CD4-positive, alpha-beta T cell (primary cell): ENCODE measurements at regions not wholly inside any gene's neighbourhood (a gene's known extent, or its start where the extent isn't known, plus 50 kb on each side); places are given as distances from the start of the nearest gene placed in this dataset.

ENCODE experiments used
- ATAC-seq: fragments of 200-7000 bp; cut with Tn5 transposase; one replicate; pipeline ENCODE4 v1.10.0; 2022; ENCODE audit warnings: mild to moderate bottlenecking; ENCODE audit not compliant: poor library complexity
- CTCF ChIA-PET: fragments of 350-600 bp; sonication (Branson Sonifier 250); formaldehyde crosslinking; loops from one replicate; lab custom pipeline; 2021; ENCODE audit warnings: antibody characterized with exemption, inconsistent platforms; lab: Charles Lee
- POLR2A ChIA-PET: fragments of 350-600 bp; sonication (Branson Sonifier 250); formaldehyde crosslinking; loops from one replicate; lab custom pipeline; 2021; ENCODE audit warnings: antibody characterized with exemption, inconsistent platforms; lab: Charles Lee
- DNase-seq, 14 experiments: peaks; one replicate each; pipeline ENCODE4 v3.0.0-alpha.2; 2013 to 2020; ENCODE audit warnings: mixed read lengths in 2 of 14
- H3K27ac ChIP-seq, 2 donors: one replicate each; pipeline versions ENCODE4 v1.5.1 to v1.7.0; 2013; ENCODE audit warnings: low read length in 2 of 2, low read depth in 1 of 2, mild to moderate bottlenecking in 1 of 2
- H3K27me3 ChIP-seq, 2 experiments: 1 replicate in 1 of 2; 2 replicates in 1 of 2; pipeline versions ENCODE4 v1.6.1 to v1.7.0; 2013; ENCODE audit warnings: low read length in 2 of 2, control low read depth in 1 of 2, mild to moderate bottlenecking in 1 of 2, moderate library complexity in 1 of 2; ENCODE audit not compliant: insufficient read depth in 2 of 2, control insufficient read depth in 1 of 2
- H3K36me3 ChIP-seq: one replicate; pipeline ENCODE4 v1.6.1; 2013; ENCODE audit warnings: low read length, control low read depth; ENCODE audit not compliant: insufficient read depth
- H3K4me1 ChIP-seq: one replicate; pipeline ENCODE4 v1.6.1; 2013; ENCODE audit warnings: low read length, control low read depth; ENCODE audit not compliant: insufficient read depth
- H3K4me3 ChIP-seq: one replicate; pipeline ENCODE4 v1.5.1; 2013; ENCODE audit warnings: mild to moderate bottlenecking, low read length, moderate library complexity
- H3K9me3 ChIP-seq, 2 experiments: 1 replicate in 1 of 2; 2 replicates in 1 of 2; pipeline versions ENCODE4 v1.6.1 to v1.7.0; 2013; ENCODE audit warnings: low read length in 2 of 2, mild to moderate bottlenecking in 2 of 2, control low read depth in 1 of 2, moderate library complexity in 1 of 2; ENCODE audit not compliant: control insufficient read depth in 1 of 2, insufficient read depth in 1 of 2
- H3K27ac Mint-ChIP-seq: one replicate; pipeline ENCODE4 v1.8.0; 2020; ENCODE audit warnings: mixed read lengths
- H3K27me3 Mint-ChIP-seq: one replicate; pipeline ENCODE4 v1.8.0; 2021; ENCODE audit warnings: mixed read lengths
- H3K36me3 Mint-ChIP-seq: one replicate; pipeline ENCODE4 v1.8.0; 2021; ENCODE audit warnings: low read depth, mixed read lengths
- H3K4me1 Mint-ChIP-seq: one replicate; pipeline ENCODE4 v1.8.0; 2021; ENCODE audit warnings: low read depth, mixed read lengths
- H3K4me3 Mint-ChIP-seq: one replicate; pipeline ENCODE4 v1.8.0; 2020; ENCODE audit warnings: mild to moderate bottlenecking, mixed read lengths
- H3K9me3 Mint-ChIP-seq: one replicate; pipeline ENCODE4 v1.8.0; 2020; ENCODE audit warnings: mixed read lengths
- intact Hi-C, 2 experiments: fragments of 100-400 bp; cut with DNase I in 1 of 2; cut with micrococcal nuclease in 1 of 2; formaldehyde crosslinking; loops; one replicate each; pipeline versions ENCODE4 v1.15.1 to v1.9.0; 2023 to 2025; cut with DNase I, micrococcal nuclease
- TF ChIP-seq, protein P1 (sequence below): fragments of 200-600 bp; IDR thresholded peaks from one replicate; pipeline ENCODE4 v1.8.0; 2022; ENCODE audit warnings: antibody characterized with exemption, mild to moderate bottlenecking

DNA sequence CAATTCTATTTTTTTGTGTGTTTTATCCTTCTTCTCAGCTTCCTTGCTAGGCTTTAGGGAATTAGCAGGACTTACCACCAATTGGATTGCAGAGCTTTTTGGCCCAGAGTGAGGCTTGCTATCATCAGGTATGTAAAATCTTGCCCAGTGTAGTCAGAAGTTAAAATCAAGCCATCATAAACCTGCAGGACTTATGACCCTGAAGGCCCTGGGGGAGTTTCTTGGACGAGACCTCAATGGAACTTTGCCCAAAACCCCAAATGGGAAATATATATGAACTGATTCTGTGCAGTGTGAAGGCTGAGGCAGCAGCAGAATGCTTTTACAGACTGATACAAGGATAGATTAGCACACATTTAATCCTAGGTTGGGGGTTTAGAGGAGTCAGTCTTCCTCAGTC lies 287.0 kb downstream of the SH3GL2 start:
- no peaks in the 10 kb centered on the region for H3K36me3 Mint-ChIP-seq
- H3K36me3 ChIP-seq: no peaks in the 10 kb centered on the region
- intact Hi-C loops: no loop called here
- ChIA-PET POLR2A (no interaction called here), CTCF (no interaction called here)
- no peak overlapping the region for H3K4me3 ChIP-seq
- H3K4me1 Mint-ChIP-seq: no peaks in the 10 kb centered on the region
- no peaks in the 10 kb centered on the region for H3K27me3 Mint-ChIP-seq
- H3K27me3 ChIP-seq: no peaks in the 10 kb centered on the region
- H3K4me1 ChIP-seq: no peaks in the 10 kb centered on the region
- no peaks in the 10 kb centered on the region for H3K9me3 ChIP-seq
- TF ChIP-seq, protein P1, sequence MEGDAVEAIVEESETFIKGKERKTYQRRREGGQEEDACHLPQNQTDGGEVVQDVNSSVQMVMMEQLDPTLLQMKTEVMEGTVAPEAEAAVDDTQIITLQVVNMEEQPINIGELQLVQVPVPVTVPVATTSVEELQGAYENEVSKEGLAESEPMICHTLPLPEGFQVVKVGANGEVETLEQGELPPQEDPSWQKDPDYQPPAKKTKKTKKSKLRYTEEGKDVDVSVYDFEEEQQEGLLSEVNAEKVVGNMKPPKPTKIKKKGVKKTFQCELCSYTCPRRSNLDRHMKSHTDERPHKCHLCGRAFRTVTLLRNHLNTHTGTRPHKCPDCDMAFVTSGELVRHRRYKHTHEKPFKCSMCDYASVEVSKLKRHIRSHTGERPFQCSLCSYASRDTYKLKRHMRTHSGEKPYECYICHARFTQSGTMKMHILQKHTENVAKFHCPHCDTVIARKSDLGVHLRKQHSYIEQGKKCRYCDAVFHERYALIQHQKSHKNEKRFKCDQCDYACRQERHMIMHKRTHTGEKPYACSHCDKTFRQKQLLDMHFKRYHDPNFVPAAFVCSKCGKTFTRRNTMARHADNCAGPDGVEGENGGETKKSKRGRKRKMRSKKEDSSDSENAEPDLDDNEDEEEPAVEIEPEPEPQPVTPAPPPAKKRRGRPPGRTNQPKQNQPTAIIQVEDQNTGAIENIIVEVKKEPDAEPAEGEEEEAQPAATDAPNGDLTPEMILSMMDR: no peak
- no peak for ATAC-seq
- no peak overlapping the region for H3K27ac Mint-ChIP-seq
- H3K27ac ChIP-seq: no peak overlapping the region
- no peaks in the 10 kb centered on the region for H3K9me3 Mint-ChIP-seq
- H3K4me3 Mint-ChIP-seq: no peak overlapping the region
- no peak for DNase-seq

DNA sequence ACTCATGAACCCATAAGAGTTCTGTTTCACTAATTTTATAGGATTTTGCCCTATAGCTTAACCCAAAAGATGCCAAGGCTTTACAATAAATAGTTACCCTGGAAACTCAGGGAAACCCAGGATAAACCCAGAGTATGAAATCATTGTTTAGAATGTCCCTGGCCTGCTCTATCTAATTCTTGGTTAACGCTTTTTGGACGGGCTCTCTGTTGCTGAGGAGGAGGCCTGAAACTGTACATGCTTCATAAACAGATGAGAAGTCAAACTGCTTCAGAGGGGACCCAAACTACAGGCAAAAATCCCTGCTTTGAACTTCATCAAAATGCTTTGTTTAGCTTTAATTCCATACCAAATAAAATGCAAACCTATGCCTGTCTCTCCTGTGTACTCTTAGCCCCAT lies 291.9 kb downstream of the SH3GL2 start:
- H3K4me3 ChIP-seq: no peak overlapping the region
- Mint-ChIP-seq H3K27me3 (no peaks in the 10 kb centered on the region), H3K9me3 (peaks cover 1% of the 10 kb centered on the region), H3K4me1 (no peaks in the 10 kb centered on the region), H3K27ac (no peak overlapping the region), H3K4me3 (no peak overlapping the region), H3K36me3 (no peaks in the 10 kb centered on the region)
- TF ChIP-seq, protein P1: no peak
- no peaks in the 10 kb centered on the region for H3K9me3 ChIP-seq
- CTCF ChIA-PET: no interaction called here
- DNase-seq: no peak
- POLR2A ChIA-PET: no interaction called here
- no peaks in the 10 kb centered on the region for H3K36me3 ChIP-seq
- no peak for ATAC-seq
- no peak overlapping the region for H3K27ac ChIP-seq
- H3K4me1 ChIP-seq: no peaks in the 10 kb centered on the region
- H3K27me3 ChIP-seq: no peaks in the 10 kb centered on the region
- intact Hi-C loops: no loop called here

DNA sequence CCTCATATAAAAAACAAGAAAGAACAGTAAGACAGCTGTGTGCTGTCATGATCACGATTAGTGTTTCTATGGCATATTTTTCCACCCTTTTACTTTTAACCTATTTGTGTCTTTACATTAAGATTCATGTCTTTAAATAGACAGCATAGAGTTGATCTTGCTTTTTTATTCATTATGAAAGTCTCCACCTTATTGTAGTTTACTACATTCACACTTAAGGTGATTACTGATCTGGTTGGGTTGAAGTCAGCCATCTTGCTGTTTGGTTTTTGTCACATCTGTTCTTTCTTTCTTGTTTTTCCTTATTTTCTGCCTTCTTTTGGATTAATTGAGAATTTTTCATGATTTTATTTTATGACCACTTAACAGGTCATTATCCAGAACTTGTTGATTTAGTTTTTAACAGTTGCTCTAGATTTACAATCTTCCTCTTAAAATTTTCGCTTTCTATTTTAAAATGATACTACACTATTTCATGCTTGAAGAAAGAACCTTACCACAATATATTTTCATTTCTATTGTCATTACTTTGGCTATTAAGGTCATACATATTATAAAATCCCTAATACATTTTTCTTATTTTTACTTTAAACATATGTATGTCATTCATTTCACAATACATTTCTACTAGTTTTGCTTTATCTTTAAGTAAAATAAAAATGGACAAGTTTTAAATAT lies 292.5 kb downstream of the SH3GL2 start:
- intact Hi-C loops: no loop called here
- POLR2A ChIA-PET: no interaction called here
- no peak for ATAC-seq

More for the DNA sequence above, 292.5 kb downstream of the SH3GL2 start:
- no peak for DNase-seq
- Mint-ChIP-seq H3K4me3 (no peak overlapping the region), H3K9me3 (peaks cover 1% of the 10 kb centered on the region), H3K36me3 (no peaks in the 10 kb centered on the region), H3K27ac (no peak overlapping the region), H3K4me1 (no peaks in the 10 kb centered on the region), H3K27me3 (no peaks in the 10 kb centered on the region)
- CTCF ChIA-PET: no interaction called here
- no peaks in the 10 kb centered on the region for H3K4me1 ChIP-seq
- TF ChIP-seq, protein P1: no peak
- H3K36me3 ChIP-seq: no peaks in the 10 kb centered on the region
- no peaks in the 10 kb centered on the region for H3K9me3 ChIP-seq
- no peak overlapping the region for H3K27ac ChIP-seq
- H3K4me3 ChIP-seq: no peak overlapping the region
- no peaks in the 10 kb centered on the region for H3K27me3 ChIP-seq
